T-cell (primary cell): ENCODE measurements at regions not wholly inside any gene's neighbourhood (a gene's known extent, or its start where the extent isn't known, plus 50 kb on each side); places are given as distances from the start of the nearest gene placed in this dataset.

Experiments
- ATAC-seq, 4 experiments: fragments of 200-7000 bp in 3 of 4; fragments of 150-1000 bp in 1 of 4; cut with Tn5 transposase; replicated peaks in 1 of 4; 1 replicate in 3 of 4; 2 replicates in 1 of 4; pipeline ENCODE4 v1.10.0; 2021; ENCODE audit warnings: moderate library complexity in 3 of 4, mild to moderate bottlenecking in 2 of 4, moderate number of reproducible peaks in 1 of 4
- CTCF ChIA-PET, 2 donors: fragments of 300-600 bp; sonication (Branson Sonifier 250); formaldehyde crosslinking; loops; one replicate each; lab custom pipeline; 2022; ENCODE audit warnings: antibody characterized with exemption in 2 of 2; lab: Charles Lee
- POLR2A ChIA-PET, 2 donors: fragments of 300-600 bp; sonication (Branson Sonifier 250); formaldehyde crosslinking; loops; one replicate each; lab custom pipeline; 2022; ENCODE audit warnings: antibody characterized with exemption in 2 of 2; lab: Charles Lee
- DNase-seq, 35 experiments: peaks; one replicate each; pipeline versions ENCODE4 v3.0.0 to v3.0.0-alpha.2; 2013 to 2023
- H3K27ac ChIP-seq: one replicate; pipeline ENCODE4 v1.5.1; 2013; ENCODE audit warnings: low read length
- H3K27me3 ChIP-seq, 2 experiments: replicated peaks in 1 of 2; 1 replicate in 1 of 2; 2 replicates in 1 of 2; pipeline versions ENCODE4 v1.6.1 to v1.7.0; 2013; ENCODE audit warnings: low read length in 1 of 2, mixed read lengths in 1 of 2; ENCODE audit not compliant: control insufficient read depth in 2 of 2, insufficient read depth in 2 of 2; ENCODE audit errors: extremely low read depth in 1 of 2
- H3K36me3 ChIP-seq, 2 donors: 1 replicate in 1 of 2; 2 replicates in 1 of 2; pipeline versions ENCODE4 v1.6.1 to v1.7.0; 2013; ENCODE audit warnings: low read length in 1 of 2; ENCODE audit not compliant: control insufficient read depth in 2 of 2, insufficient read depth in 1 of 2; ENCODE audit errors: extremely low read depth in 1 of 2
- H3K4me1 ChIP-seq, 2 experiments: 1 replicate in 1 of 2; 2 replicates in 1 of 2; pipeline versions ENCODE4 v1.6.1 to v1.7.0; 2013; ENCODE audit warnings: low read length in 2 of 2, mixed read lengths in 1 of 2; ENCODE audit not compliant: insufficient read depth in 2 of 2, control insufficient read depth in 1 of 2; ENCODE audit errors: extremely low read depth in 1 of 2
- H3K4me3 ChIP-seq, 2 donors: 1 replicate in 1 of 2; 2 replicates in 1 of 2; pipeline versions ENCODE4 v1.5.1 to v1.7.0; 2013; ENCODE audit warnings: mild to moderate bottlenecking in 2 of 2, low read length in 1 of 2, moderate library complexity in 1 of 2; ENCODE audit not compliant: control insufficient read depth in 1 of 2; ENCODE audit errors: extremely low read depth in 1 of 2
- H3K9me3 ChIP-seq: 2 replicates; pipeline ENCODE4 v1.7.0; 2013
- H3K27ac Mint-ChIP-seq, 2 donors: one replicate each; pipeline ENCODE4 v1.8.0; 2020 to 2021; ENCODE audit warnings: mild to moderate bottlenecking in 2 of 2, mixed read lengths in 2 of 2
- H3K27me3 Mint-ChIP-seq, 2 donors: one replicate each; pipeline ENCODE4 v1.8.0; 2021 to 2022; ENCODE audit warnings: mixed read lengths in 2 of 2
- H3K36me3 Mint-ChIP-seq: one replicate; pipeline ENCODE4 v1.8.0; 2021; ENCODE audit warnings: mixed read lengths
- H3K4me1 Mint-ChIP-seq, 3 donors: one replicate each; pipeline ENCODE4 v1.8.0; 2020 to 2022; ENCODE audit warnings: mixed read lengths in 3 of 3, mild to moderate bottlenecking in 1 of 3
- H3K4me3 Mint-ChIP-seq, 3 donors: one replicate each; pipeline ENCODE4 v1.8.0; 2020 to 2022; ENCODE audit warnings: mild to moderate bottlenecking in 3 of 3, mixed read lengths in 3 of 3, moderate library complexity in 3 of 3
- H3K9me3 Mint-ChIP-seq, 3 donors: one replicate each; pipeline ENCODE4 v1.8.0; 2020 to 2022; ENCODE audit warnings: mixed read lengths in 3 of 3
- WGBS: methylation state at CpG from one replicate; pipeline ENCODE4 v1.1.5; 2013; ENCODE audit warnings: missing lambda C conversion rate; ENCODE audit not compliant: insufficient coverage; 5-methylcytosine and 5-hydroxymethylcytosine counted together

- H3K27me3 ChIP-seq: peaks cover 2 to 23% of the 10 kb centered on the region in 2 experiments
- no peaks in the 10 kb centered on the region for H3K9me3 Mint-ChIP-seq
- no peak overlapping the region for H3K27ac ChIP-seq
- ATAC-seq (peak in 3 of 4 experiments; percentile 72 to 77 (median 76)), DNase-seq (peak in 29 of 35 experiments; percentile 4 to 74 (median 23))
- H3K4me3 ChIP-seq: no peak overlapping the region
- peaks cover 0 to 2% (median 0%) of the 10 kb centered on the region in 3 donors for H3K4me1 Mint-ChIP-seq
- no peak overlapping the region for H3K27ac Mint-ChIP-seq
- H3K4me3 Mint-ChIP-seq: no peak overlapping the region
- CTCF ChIA-PET: interaction anchor here in 1 of 2 donors (0.6 to 1.1 kb wide), 2 partner anchors 8 to 259 kb away, joined by 3 to 6 read pairs; no protein-coding TSS in a partner anchor
- H3K36me3 Mint-ChIP-seq: no peaks in the 10 kb centered on the region
- H3K27me3 Mint-ChIP-seq: peaks cover 17 to 31% of the 10 kb centered on the region in 2 donors
- no peaks in the 10 kb centered on the region for H3K36me3 ChIP-seq
- H3K4me1 ChIP-seq: no peaks in the 10 kb centered on the region
- POLR2A ChIA-PET: no interaction called here
- no peaks in the 10 kb centered on the region for H3K9me3 ChIP-seq
- 0% methylated on average over 2 of the region's 3 CpGs for WGBS
Measured at GRCh38 chr19:13597640-13598039, 91.4 kb upstream of the CACNA1A start.

GRCh38 chr19:13588957-13589833 is 82.9 kb upstream of the CACNA1A start:
- H3K36me3 Mint-ChIP-seq: no peaks in the 10 kb centered on the region
- Histone ChIP-seq H3K4me3 (no peak overlapping the region), H3K36me3 (no peaks in the 10 kb centered on the region), H3K27me3 (peaks cover 0 to 43% of the 10 kb centered on the region in 2 experiments), H3K27ac (no peak overlapping the region), H3K9me3 (no peaks in the 10 kb centered on the region), H3K4me1 (peaks cover 0 to 8% of the 10 kb centered on the region in 2 experiments)
- no peak overlapping the region for H3K4me3 Mint-ChIP-seq
- DNase-seq: peak; percentile 54 to 87 (median 73)
- H3K27me3 Mint-ChIP-seq: peaks cover 11% of the 10 kb centered on the region in 2 donors
- WGBS: 19% methylated on average over 23 of the region's 29 CpGs
- ATAC-seq: peak; percentile 89 to 99 (median 95)
- peaks cover 0 to 2% (median 0%) of the 10 kb centered on the region in 3 donors for H3K4me1 Mint-ChIP-seq
- CTCF ChIA-PET: interaction anchor here (0.5 to 1.4 kb wide), 9 partner anchors 9 to 846 kb away, joined by 3 to 7 read pairs (median 4); no protein-coding TSS in a partner anchor
- H3K27ac Mint-ChIP-seq: no peak overlapping the region
- POLR2A ChIA-PET: no interaction called here
- no peaks in the 10 kb centered on the region for H3K9me3 Mint-ChIP-seq

- CTCF ChIA-PET: no interaction called here
- no peak overlapping the region for H3K4me3 Mint-ChIP-seq
Measured at GRCh38 chr19:13585512-13585911, 79.2 kb upstream of the CACNA1A start.

GRCh38 chr19:13583753-13584152 is 77.5 kb upstream of the CACNA1A start:
- H3K27ac Mint-ChIP-seq: no peak overlapping the region
- Histone ChIP-seq H3K4me1 (peaks cover 0 to under 1% of the 10 kb centered on the region in 2 experiments), H3K9me3 (no peaks in the 10 kb centered on the region), H3K27me3 (peaks cover 0 to 17% of the 10 kb centered on the region in 2 experiments), H3K4me3 (no peak overlapping the region), H3K27ac (no peak overlapping the region), H3K36me3 (no peaks in the 10 kb centered on the region)
- no peak for DNase-seq
- peaks cover 0 to 8% (median 0%) of the 10 kb centered on the region in 3 donors for H3K9me3 Mint-ChIP-seq
- WGBS: 80% methylated on average over 1 of the region's 1 CpG
- CTCF ChIA-PET: no interaction called here
- no peak for ATAC-seq
- H3K4me3 Mint-ChIP-seq: no peak overlapping the region
- H3K4me1 Mint-ChIP-seq: no peaks in the 10 kb centered on the region
- POLR2A ChIA-PET: no interaction called here
- no peaks in the 10 kb centered on the region for H3K36me3 Mint-ChIP-seq
- peaks cover 2 to 6% of the 10 kb centered on the region in 2 donors for H3K27me3 Mint-ChIP-seq

More at GRCh38 chr19:13585512-13585911, 79.2 kb upstream of the CACNA1A start:
- no peak overlapping the region for H3K27ac ChIP-seq
- H3K27me3 ChIP-seq: peaks cover 0 to 27% of the 10 kb centered on the region in 2 experiments
- no peaks in the 10 kb centered on the region for H3K9me3 ChIP-seq
- H3K4me3 ChIP-seq: no peak overlapping the region
- ATAC-seq (no peak), DNase-seq (no peak)
- Mint-ChIP-seq H3K27ac (no peak overlapping the region), H3K4me1 (peaks cover 0 to 2% (median 0%) of the 10 kb centered on the region in 3 donors), H3K36me3 (no peaks in the 10 kb centered on the region), H3K9me3 (no peaks in the 10 kb centered on the region), H3K27me3 (peaks cover 0 to 6% of the 10 kb centered on the region in 2 donors)
- H3K36me3 ChIP-seq: no peaks in the 10 kb centered on the region
- H3K4me1 ChIP-seq: peaks cover 0 to 8% of the 10 kb centered on the region in 2 experiments
- WGBS: 55% methylated on average over 2 of the region's 3 CpGs
- POLR2A ChIA-PET: no interaction called here

- no peak overlapping the region for H3K27ac Mint-ChIP-seq
- H3K9me3 Mint-ChIP-seq: peaks cover 0 to 8% (median under 1%) of the 10 kb centered on the region in 3 donors
- H3K36me3 Mint-ChIP-seq: no peaks in the 10 kb centered on the region
- no peaks in the 10 kb centered on the region for H3K4me1 ChIP-seq
- peaks cover 0 to 18% of the 10 kb centered on the region in 2 experiments for H3K27me3 ChIP-seq
- H3K4me3 ChIP-seq: no peak overlapping the region
- H3K36me3 ChIP-seq: no peaks in the 10 kb centered on the region
- H3K27ac ChIP-seq: no peak overlapping the region
- CTCF ChIA-PET: interaction anchor here in 1 of 2 donors (0.7 kb wide), 1 partner anchor 14 kb away, joined by 9 read pairs; no protein-coding TSS in a partner anchor
- WGBS: 0% methylated on average over 1 of the region's 3 CpGs
- no peaks in the 10 kb centered on the region for H3K4me1 Mint-ChIP-seq
- peaks cover 2 to 6% of the 10 kb centered on the region in 2 donors for H3K27me3 Mint-ChIP-seq
- H3K4me3 Mint-ChIP-seq: no peak overlapping the region
- H3K9me3 ChIP-seq: no peaks in the 10 kb centered on the region
- DNase-seq: no peak
- ATAC-seq: no peak
- POLR2A ChIA-PET: no interaction called here
Measured at GRCh38 chr19:13583114-13583513, 76.8 kb upstream of the CACNA1A start.

GRCh38 chr19:13581576-13581975 is 75.3 kb upstream of the CACNA1A start:
- peaks cover 9 to 11% of the 10 kb centered on the region in 2 donors for H3K27me3 Mint-ChIP-seq
- peaks cover 5 to 13% (median 9%) of the 10 kb centered on the region in 3 donors for H3K9me3 Mint-ChIP-seq
- no peaks in the 10 kb centered on the region for H3K36me3 Mint-ChIP-seq
- no peak overlapping the region for H3K27ac Mint-ChIP-seq
- no peaks in the 10 kb centered on the region for H3K4me1 ChIP-seq
- 88% methylated on average over 8 of the region's 9 CpGs for WGBS
- no peaks in the 10 kb centered on the region for H3K36me3 ChIP-seq
- H3K27ac ChIP-seq: no peak overlapping the region
- peaks cover 0 to 18% of the 10 kb centered on the region in 2 experiments for H3K27me3 ChIP-seq
- ChIA-PET CTCF (no interaction called here), POLR2A (interaction anchor here in 1 of 2 donors (0.7 kb wide), 1 partner anchor 103 kb away, joined by 4 read pairs; no protein-coding TSS in a partner anchor)
- H3K4me3 Mint-ChIP-seq: no peak overlapping the region
- H3K4me3 ChIP-seq: no peak overlapping the region
- DNase-seq (no peak), ATAC-seq (no peak)
- no peaks in the 10 kb centered on the region for H3K9me3 ChIP-seq
- H3K4me1 Mint-ChIP-seq: no peaks in the 10 kb centered on the region
